Breast epithelium (tissue), 4 donors: ENCODE measurements at regions not wholly inside any gene's neighbourhood (a gene's known extent, or its start where the extent isn't known, plus 50 kb on each side); places are given as distances from the start of the nearest gene placed in this dataset.

ENCODE experiments used
- DNase-seq, 2 donors: peaks; one replicate each; pipeline ENCODE4 v3.0.0-alpha.2; 2019; ENCODE audit warnings: low spot score in 2 of 2
- H3K27ac ChIP-seq, 2 donors: fragments of 200-600 bp; sonication (generic) in 1 of 2; one replicate each; pipeline ENCODE4 v1.5.1; 2016 to 2019; ENCODE audit warnings: mild to moderate bottlenecking in 1 of 2
- H3K27me3 ChIP-seq, 2 donors: fragments of 200-600 bp; sonication (generic) in 1 of 2; one replicate each; pipeline versions ENCODE4 v1.5.1 to v1.6.0; 2017 to 2019; ENCODE audit warnings: control low read depth in 1 of 2, mild to moderate bottlenecking in 1 of 2
- H3K36me3 ChIP-seq: fragments of 200-600 bp; one replicate; pipeline ENCODE4 v1.5.1; 2019
- H3K4me1 ChIP-seq, 2 donors: fragments of 200-600 bp; sonication (generic); one replicate each; pipeline ENCODE4 v1.5.1; 2016 to 2019; ENCODE audit warnings: control low read depth in 1 of 2
- H3K4me3 ChIP-seq, 3 donors: fragments of 200-600 bp; sonication (generic); 1 replicate in 2 of 3; 2 replicates in 1 of 3; pipeline ENCODE4 v1.5.1; 2016 to 2019; ENCODE audit warnings: mild to moderate bottlenecking in 3 of 3, moderate library complexity in 2 of 3
- H3K9me3 ChIP-seq, 2 donors: fragments of 200-600 bp; sonication (generic) in 1 of 2; one replicate each; pipeline ENCODE4 v1.5.1; 2016 to 2019; ENCODE audit warnings: control low read depth in 1 of 2
- CTCF ChIP-seq, 3 donors: fragments of 450-650 bp; IDR thresholded peaks; one replicate each; pipeline ENCODE4 v1.5.1; 2016 to 2017; ENCODE audit warnings: antibody characterized with exemption in 3 of 3, mild to moderate bottlenecking in 3 of 3, moderate library complexity in 3 of 3
- POLR2A ChIP-seq: fragments of 450-650 bp; IDR thresholded peaks from one replicate; pipeline ENCODE4 v1.6.1; 2016; ENCODE audit warnings: antibody characterized with exemption, mild to moderate bottlenecking, moderate library complexity
- POLR2AphosphoS5 ChIP-seq, 3 donors: sonication (generic); formaldehyde crosslinking; IDR thresholded peaks; one replicate each; pipeline ENCODE4 v1.6.1; 2017; ENCODE audit warnings: antibody characterized with exemption in 3 of 3
- intact Hi-C: fragments of 100-400 bp; cut with DNase I; formaldehyde crosslinking; loops from one replicate; pipeline ENCODE4 v1.15.1; 2023; ENCODE audit warnings: low total_unique reads

DNA sequence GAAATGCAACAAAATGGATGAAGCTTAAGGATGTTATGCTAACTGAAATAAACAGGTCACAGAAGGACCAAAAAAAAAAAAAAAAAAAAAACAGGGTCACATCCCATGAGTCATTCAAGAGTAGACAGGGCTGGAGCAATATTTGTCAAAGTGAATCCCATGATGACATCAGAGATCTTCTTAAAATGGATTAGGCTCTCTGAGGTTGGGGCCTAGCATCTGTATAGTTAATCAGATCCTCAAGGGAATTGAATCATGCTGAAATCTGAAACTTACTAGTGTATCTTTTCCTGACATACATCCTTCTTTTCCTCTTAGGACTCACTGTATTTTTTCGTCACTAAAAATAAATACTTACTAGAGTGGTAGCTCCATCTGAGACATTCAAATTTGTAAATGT lies 380.6 kb upstream of the NXPH2 start:
- TF ChIP-seq CTCF (IDR thresholded peaks at IDR 0.05) (no peak), POLR2AphosphoS5 (IDR thresholded peaks at IDR 0.05) (no peak), POLR2A (no peak)
- H3K4me3 ChIP-seq, result no peak overlapping the region
- H3K27me3 ChIP-seq, result peaks cover 0 to 4% of the 10 kb centered on the region in 2 donors
- no peaks in the 10 kb centered on the region for H3K36me3 ChIP-seq
- no peaks in the 10 kb centered on the region for H3K4me1 ChIP-seq
- DNase-seq, result no peak
- intact Hi-C loops, result no loop called here
- H3K9me3 ChIP-seq, result no peaks in the 10 kb centered on the region
- H3K27ac ChIP-seq, result no peak overlapping the region

- no peak overlapping the region for H3K4me3 ChIP-seq
- DNase-seq, result no peak
- H3K27me3 ChIP-seq, result peaks cover 0 to 4% of the 10 kb centered on the region in 2 donors
- no peaks in the 10 kb centered on the region for H3K9me3 ChIP-seq
- no peak overlapping the region for H3K27ac ChIP-seq
- intact Hi-C loops, result no loop called here
- H3K4me1 ChIP-seq, result no peaks in the 10 kb centered on the region
- TF ChIP-seq POLR2AphosphoS5 (IDR thresholded peaks at IDR 0.05), result no peak
- no peak for TF ChIP-seq POLR2A
- TF ChIP-seq CTCF (IDR thresholded peaks at IDR 0.05), result no peak
- H3K36me3 ChIP-seq, result no peaks in the 10 kb centered on the region
Observed at GRCh38 chr2:139159177-139159576, 379.0 kb upstream of the NXPH2 start.

DNA sequence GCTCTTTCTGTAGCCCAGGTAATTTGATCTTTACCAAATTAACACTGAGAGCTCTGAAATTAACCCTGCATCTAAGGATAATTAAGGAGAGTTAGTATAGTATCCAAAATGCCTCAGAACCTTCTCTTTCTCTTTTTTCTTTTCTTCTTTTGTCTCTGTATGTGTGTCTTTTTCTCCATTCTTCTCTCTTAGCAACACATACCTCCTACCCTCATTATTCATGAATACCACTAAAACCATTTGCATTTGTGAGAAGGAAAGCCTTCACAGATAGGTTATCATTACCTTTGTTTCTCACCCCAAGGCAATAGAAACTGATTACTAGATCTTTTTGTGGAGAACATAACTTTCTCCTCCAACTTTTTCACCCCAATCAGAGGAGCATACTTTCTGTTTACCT lies 376.5 kb upstream of the NXPH2 start:
- Histone ChIP-seq H3K4me1 (no peaks in the 10 kb centered on the region), H3K9me3 (no peaks in the 10 kb centered on the region), H3K27me3 (peaks cover 0 to 4% of the 10 kb centered on the region in 2 donors), H3K4me3 (no peak overlapping the region), H3K27ac (no peak overlapping the region), H3K36me3 (no peaks in the 10 kb centered on the region)
- TF ChIP-seq POLR2A, result no peak
- TF ChIP-seq POLR2AphosphoS5 (IDR thresholded peaks at IDR 0.05), result no peak
- TF ChIP-seq CTCF (IDR thresholded peaks at IDR 0.05), result no peak
- intact Hi-C loops, result no loop called here
- no peak for DNase-seq

- Histone ChIP-seq H3K4me3 (no peak overlapping the region), H3K27me3 (peaks cover 0 to 4% of the 10 kb centered on the region in 2 donors), H3K27ac (no peak overlapping the region), H3K36me3 (no peaks in the 10 kb centered on the region), H3K9me3 (no peaks in the 10 kb centered on the region), H3K4me1 (no peaks in the 10 kb centered on the region)
- TF ChIP-seq CTCF (IDR thresholded peaks at IDR 0.05) (no peak), POLR2A (no peak), POLR2AphosphoS5 (IDR thresholded peaks at IDR 0.05) (no peak)
- intact Hi-C loops, result no loop called here
- DNase-seq, result no peak
Observed at GRCh38 chr2:139155991-139156390, 375.8 kb upstream of the NXPH2 start.

DNA sequence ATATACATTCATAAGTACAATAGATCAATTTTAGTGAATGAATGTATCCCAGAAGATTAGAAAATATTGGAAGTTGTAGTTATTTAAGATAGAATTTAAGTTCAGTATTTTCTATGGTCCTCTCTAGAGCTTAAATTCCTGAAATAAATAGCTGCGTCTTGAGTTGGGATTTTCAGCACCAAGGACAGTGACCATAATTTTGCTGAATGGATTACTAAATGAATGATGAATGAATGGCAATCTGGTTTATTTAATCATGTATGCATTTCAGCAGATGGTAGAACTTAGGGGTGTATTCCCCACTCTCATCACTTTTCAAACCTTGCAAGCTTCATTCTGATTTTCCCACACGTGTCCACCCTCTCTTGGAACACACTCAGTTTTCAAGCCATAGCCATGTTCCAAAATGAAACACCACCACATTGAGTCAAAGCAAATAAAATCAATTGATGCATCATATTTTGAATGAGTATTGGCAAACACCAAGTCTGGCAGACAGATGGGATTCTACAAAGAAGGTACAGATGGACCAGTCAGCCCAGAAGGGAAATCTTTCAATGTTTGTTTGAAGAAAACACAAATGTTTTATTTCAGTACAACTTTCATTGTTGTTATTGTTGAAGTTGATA lies 362.2 kb upstream of the NXPH2 start:
- TF ChIP-seq POLR2A (no peak), CTCF (IDR thresholded peaks at IDR 0.05) (no peak)
- Histone ChIP-seq H3K36me3 (no peaks in the 10 kb centered on the region), H3K4me1 (no peaks in the 10 kb centered on the region), H3K27ac (no peak overlapping the region), H3K27me3 (no peaks in the 10 kb centered on the region), H3K4me3 (no peak overlapping the region), H3K9me3 (no peaks in the 10 kb centered on the region)
- DNase-seq, result no peak
- intact Hi-C loops, result no loop called here
